Astrocyte of the spinal cord (primary cell): ENCODE measurements at regions not wholly inside any gene's neighbourhood (a gene's known extent, or its start where the extent isn't known, plus 50 kb on each side); places are given as distances from the start of the nearest gene placed in this dataset.
A peak's percentile ranks its signal among the peaks of the same experiment; 100 is the strongest.

Source experiments
- DNase-seq: peaks from one replicate; pipeline ENCODE4 v3.0.0; 2011; ENCODE audit warnings: low read depth, low spot score
- H3K4me3 ChIP-seq: 2 replicates; pipeline ENCODE4 v1.5.1; 2011; ENCODE audit warnings: low read depth, mild to moderate bottlenecking, low read length, moderate library complexity
- CTCF ChIP-seq: IDR thresholded peaks from 2 replicates; pipeline ENCODE4 v1.5.1; 2012; ENCODE audit warnings: low read depth, mild to moderate bottlenecking, low read length, inconsistent platforms
- in situ Hi-C: cut with HindIII; loops from 2 replicates; pipeline ENCODE4 v1.10.0; 2017; ENCODE audit warnings: low sequenced_read_pairs

GRCh38 chr3:150254309-150254708 lies 153.8 kb upstream of the TSC22D2 start:
- no peak for TF ChIP-seq CTCF
- in situ Hi-C loops, result no loop called here

GRCh38 chr3:150253622-150254021 lies 154.5 kb upstream of the TSC22D2 start:
- in situ Hi-C loops, result no loop called here
- H3K4me3 ChIP-seq, result no peak overlapping the region
- no peak for DNase-seq
- TF ChIP-seq CTCF, result no peak

More at GRCh38 chr3:150254309-150254708, 153.8 kb upstream of the TSC22D2 start:
- DNase-seq, result no peak
- no peak overlapping the region for H3K4me3 ChIP-seq

- H3K4me3 ChIP-seq, result no peak overlapping the region
- in situ Hi-C loops, result no loop called here
- peak; percentile 72 for DNase-seq
- no peak for TF ChIP-seq CTCF
These were observed 155.6 kb upstream of the TSC22D2 start for GRCh38 chr3:150252462-150252861.

- DNase-seq, result peak; percentile 86
- in situ Hi-C loops, result no loop called here
- no peak overlapping the region for H3K4me3 ChIP-seq
- no peak for TF ChIP-seq CTCF
These were observed 156.7 kb upstream of the TSC22D2 start for GRCh38 chr3:150251187-150252062.

- no peak for TF ChIP-seq CTCF
- in situ Hi-C loops, result loop anchor here (10.0 kb wide), 1 partner anchor 45 kb away; no protein-coding TSS in a partner anchor
- H3K4me3 ChIP-seq, result no peak overlapping the region
- DNase-seq, result no peak
These were observed 158.2 kb upstream of the TSC22D2 start for GRCh38 chr3:150249779-150250470.

- no peak for DNase-seq
- in situ Hi-C loops, result loop anchor here (10.0 kb wide), 1 partner anchor 46 kb away; no protein-coding TSS in a partner anchor
- no peak overlapping the region for H3K4me3 ChIP-seq
- no peak for TF ChIP-seq CTCF
These were observed 159.0 kb upstream of the TSC22D2 start for GRCh38 chr3:150248888-150249681.
